ENCODE measurements at regions not wholly inside any gene's neighbourhood (a gene's known extent, or its start where the extent isn't known, plus 50 kb on each side); places are given as distances from the start of the nearest gene placed in this dataset.
"Not testable (repeated sequence)": the region's sequence is repeated elsewhere in the genome, so short reads cannot be mapped to it uniquely, and the experiment has no call there.

GRCh38 chr9:3773362-3774060 is 247.7 kb upstream of the RFX3 start:
- no peak for DNase-seq (ENCODE audit: low spot score)

- DNase-seq (ENCODE audit: low spot score), result no peak
These were observed 243.8 kb upstream of the RFX3 start for GRCh38 chr9:3769646-3770045.

GRCh38 chr9:3768712-3769457 is 243.1 kb upstream of the RFX3 start:
- no peak for DNase-seq (ENCODE audit: low spot score)

- no peak for DNase-seq (ENCODE audit: low spot score)
These were observed 242.5 kb upstream of the RFX3 start for GRCh38 chr9:3768286-3768685.

- DNase-seq (ENCODE audit: low spot score), result no peak
These were observed 236.3 kb upstream of the RFX3 start for GRCh38 chr9:3762076-3762475.

GRCh38 chr9:3760031-3760430 is 234.2 kb upstream of the RFX3 start:
- DNase-seq (ENCODE audit: low spot score), result no peak

- no peak for DNase-seq (ENCODE audit: low spot score)
These were observed 233.2 kb upstream of the RFX3 start for GRCh38 chr9:3758816-3759576.

- DNase-seq (ENCODE audit: low spot score), result no peak
These were observed 230.3 kb upstream of the RFX3 start for GRCh38 chr9:3756071-3756470.

GRCh38 chr9:3751125-3751758 is 225.4 kb upstream of the RFX3 start:
- DNase-seq (ENCODE audit: low spot score), result no peak

- no peak for DNase-seq (ENCODE audit: low spot score)
These were observed 224.5 kb upstream of the RFX3 start for GRCh38 chr9:3750321-3750720.

- DNase-seq (ENCODE audit: low spot score), result no peak
These were observed 220.8 kb upstream of the RFX3 start for GRCh38 chr9:3746296-3747275.

GRCh38 chr9:3743901-3744413 is 218.2 kb upstream of the RFX3 start:
- no peak for DNase-seq (ENCODE audit: low spot score)

GRCh38 chr9:3742586-3742985 is 216.8 kb upstream of the RFX3 start:
- no peak for DNase-seq (ENCODE audit: low spot score)

- DNase-seq (ENCODE audit: low spot score), result no peak
These were observed 215.9 kb upstream of the RFX3 start for GRCh38 chr9:3741729-3742128.

- no peak for DNase-seq (ENCODE audit: low spot score)
These were observed 215.1 kb upstream of the RFX3 start for GRCh38 chr9:3740690-3741419.

GRCh38 chr9:3736161-3736560 is 210.4 kb upstream of the RFX3 start:
- DNase-seq (ENCODE audit: low spot score), result no peak

GRCh38 chr9:3735251-3735650 is 209.4 kb upstream of the RFX3 start:
- no peak for DNase-seq (ENCODE audit: low spot score)

GRCh38 chr9:3733527-3734262 is 207.9 kb upstream of the RFX3 start:
- not testable (repeated sequence) for DNase-seq (ENCODE audit: low spot score)

- DNase-seq (ENCODE audit: low spot score), result no peak
These were observed 207.2 kb upstream of the RFX3 start for GRCh38 chr9:3733039-3733408.

Measured in HuH-7.5 (cell line).